ENCODE measurements at regions not wholly inside any gene's neighbourhood (a gene's known extent, or its start where the extent isn't known, plus 50 kb on each side); places are given as distances from the start of the nearest gene placed in this dataset.
A peak's percentile ranks its signal among the peaks of the same experiment; 100 is the strongest.

GRCh38 chr21:26784974-26785373 is 60.2 kb downstream of the ADAMTS1 start:
- H3K4me3 ChIP-seq, result no peak overlapping the region
- peaks cover 3 to 37% (median 7%) of the 10 kb centered on the region in 3 donors for H3K4me1 ChIP-seq
- 81 to 85% methylated on average over 3 of the region's 3 CpGs for WGBS, 2 donors (ENCODE audit: low coverage in 1 of 2)
- no peak for TF ChIP-seq EP300 (IDR thresholded peaks at IDR 0.05)
- peak; percentile 71 for TF ChIP-seq POLR2AphosphoS5 (IDR thresholded peaks at IDR 0.05)
- no peak for TF ChIP-seq CTCF (IDR thresholded peaks at IDR 0.05)
- TF ChIP-seq POLR2A (IDR thresholded peaks at IDR 0.05), result no peak
- H3K9me3 ChIP-seq, result no peaks in the 10 kb centered on the region
- H3K27me3 ChIP-seq, result no peaks in the 10 kb centered on the region
- peak; percentile 78 for ATAC-seq
- peak overlapping the region in 3 of 4 donors; percentile 67 to 79 (median 74) for H3K27ac ChIP-seq
- H3K36me3 ChIP-seq, result no peaks in the 10 kb centered on the region

GRCh38 chr21:26783466-26784195 is 61.6 kb downstream of the ADAMTS1 start:
- Histone ChIP-seq H3K4me1 (peaks cover 3 to 37% (median 7%) of the 10 kb centered on the region in 3 donors), H3K27me3 (no peaks in the 10 kb centered on the region), H3K36me3 (no peaks in the 10 kb centered on the region), H3K9me3 (no peaks in the 10 kb centered on the region), H3K27ac (peak overlapping the region; percentile 61 to 79 (median 68)), H3K4me3 (no peak overlapping the region)
- ATAC-seq, result no peak
- WGBS, 2 donors (ENCODE audit: low coverage in 1 of 2), result 7 to 20% methylated on average over 1 of the region's 1 CpG
- TF ChIP-seq POLR2A (IDR thresholded peaks at IDR 0.05), result no peak
- no peak for TF ChIP-seq EP300 (IDR thresholded peaks at IDR 0.05)
- TF ChIP-seq CTCF (IDR thresholded peaks at IDR 0.05), result no peak
- no peak for TF ChIP-seq POLR2AphosphoS5 (IDR thresholded peaks at IDR 0.05)

- Histone ChIP-seq H3K27me3 (no peaks in the 10 kb centered on the region), H3K4me1 (peaks cover 3 to 37% (median 7%) of the 10 kb centered on the region in 3 donors), H3K4me3 (no peak overlapping the region), H3K36me3 (no peaks in the 10 kb centered on the region), H3K9me3 (no peaks in the 10 kb centered on the region), H3K27ac (peak overlapping the region; percentile 61 to 79 (median 74))
- peak; percentile 35 for ATAC-seq
- peak; percentile 81 for TF ChIP-seq POLR2AphosphoS5 (IDR thresholded peaks at IDR 0.05)
- TF ChIP-seq EP300 (IDR thresholded peaks at IDR 0.05), result no peak
- WGBS, 2 donors (ENCODE audit: low coverage in 1 of 2), result 14 to 16% methylated on average over 2 of the region's 2 CpGs
Observed at GRCh38 chr21:26782747-26783146, 62.5 kb downstream of the ADAMTS1 start.

- 17 to 52% methylated on average over 2 to 3 of the region's 3 CpGs for WGBS, 2 donors (ENCODE audit: low coverage in 1 of 2)
- TF ChIP-seq POLR2AphosphoS5 (IDR thresholded peaks at IDR 0.05), result no peak
- no peak for TF ChIP-seq EP300 (IDR thresholded peaks at IDR 0.05)
- no peak for TF ChIP-seq CTCF (IDR thresholded peaks at IDR 0.05)
- no peak for TF ChIP-seq POLR2A (IDR thresholded peaks at IDR 0.05)
- Histone ChIP-seq H3K36me3 (no peaks in the 10 kb centered on the region), H3K9me3 (no peaks in the 10 kb centered on the region), H3K4me3 (no peak overlapping the region), H3K27ac (peak overlapping the region; percentile 61 to 79 (median 74)), H3K4me1 (peaks cover 3 to 37% (median 7%) of the 10 kb centered on the region in 3 donors), H3K27me3 (no peaks in the 10 kb centered on the region)
- ATAC-seq, result peak; percentile 47
Observed at GRCh38 chr21:26782331-26782730, 62.9 kb downstream of the ADAMTS1 start.

- TF ChIP-seq EP300 (IDR thresholded peaks at IDR 0.05) (no peak), CTCF (IDR thresholded peaks at IDR 0.05) (no peak), POLR2AphosphoS5 (IDR thresholded peaks at IDR 0.05) (no peak), POLR2A (IDR thresholded peaks at IDR 0.05) (no peak)
- H3K36me3 ChIP-seq, result no peaks in the 10 kb centered on the region
- peak overlapping the region in 3 of 4 donors; percentile 14 to 79 (median 74) for H3K27ac ChIP-seq
- WGBS, 2 donors (ENCODE audit: low coverage in 1 of 2), result 78% methylated on average over 1 of the region's 1 CpG; no CpG with 5 or more reads in 1 of the 2 donors
- no peak for ATAC-seq
- H3K27me3 ChIP-seq, result no peaks in the 10 kb centered on the region
- no peak overlapping the region for H3K4me3 ChIP-seq
- peaks cover 3 to 37% (median 7%) of the 10 kb centered on the region in 3 donors for H3K4me1 ChIP-seq
- H3K9me3 ChIP-seq, result no peaks in the 10 kb centered on the region
Observed at GRCh38 chr21:26781331-26781730, 63.9 kb downstream of the ADAMTS1 start.

Measured in gastroesophageal sphincter (tissue), 4 donors.